ENCODE measurements at regions not wholly inside any gene's neighbourhood (a gene's known extent, or its start where the extent isn't known, plus 50 kb on each side); places are given as distances from the start of the nearest gene placed in this dataset.

- no peak for DNase-seq
These were observed 333.7 kb downstream of the RND3 start for GRCh38 chr2:150153646-150154307.

- DNase-seq, result no peak
These were observed 335.2 kb downstream of the RND3 start for GRCh38 chr2:150152230-150152629.

- DNase-seq, result no peak
These were observed 337.3 kb downstream of the RND3 start for GRCh38 chr2:150150144-150150543.

GRCh38 chr2:150147889-150148683 lies 339.4 kb downstream of the RND3 start:
- DNase-seq, result no peak

GRCh38 chr2:150146879-150147278 lies 340.6 kb downstream of the RND3 start:
- DNase-seq, result no peak

GRCh38 chr2:150145299-150145692 lies 342.2 kb downstream of the RND3 start:
- no peak for DNase-seq

- no peak for DNase-seq
These were observed 342.7 kb downstream of the RND3 start for GRCh38 chr2:150144546-150145298.

GRCh38 chr2:150143087-150143536 lies 344.4 kb downstream of the RND3 start:
- DNase-seq, result no peak

GRCh38 chr2:150142561-150142960 lies 344.9 kb downstream of the RND3 start:
- no peak for DNase-seq

GRCh38 chr2:150141226-150142001 lies 346.1 kb downstream of the RND3 start:
- no peak for DNase-seq

GRCh38 chr2:150140777-150141176 lies 346.7 kb downstream of the RND3 start:
- no peak for DNase-seq

GRCh38 chr2:150138587-150138986 lies 348.9 kb downstream of the RND3 start:
- no peak for DNase-seq

- DNase-seq, result no peak
These were observed 350.0 kb downstream of the RND3 start for GRCh38 chr2:150137338-150138069.

GRCh38 chr2:150136893-150137292 lies 350.6 kb downstream of the RND3 start:
- no peak for DNase-seq

- DNase-seq, result no peak
These were observed 351.1 kb downstream of the RND3 start for GRCh38 chr2:150136401-150136800.

- no peak for DNase-seq
These were observed 352.1 kb downstream of the RND3 start for GRCh38 chr2:150135223-150135883.

- DNase-seq, result no peak
These were observed 353.1 kb downstream of the RND3 start for GRCh38 chr2:150134223-150134857.

GRCh38 chr2:150133623-150134022 lies 353.8 kb downstream of the RND3 start:
- no peak for DNase-seq

GRCh38 chr2:150129921-150130575 lies 357.4 kb downstream of the RND3 start:
- DNase-seq, result no peak

- DNase-seq, result no peak
These were observed 359.5 kb downstream of the RND3 start for GRCh38 chr2:150127995-150128394.
